ENCODE measurements at regions not wholly inside any gene's neighbourhood (a gene's known extent, or its start where the extent isn't known, plus 50 kb on each side); places are given as distances from the start of the nearest gene placed in this dataset.

GRCh38 chr1:14462851-14463250, 135.6 kb upstream of the KAZN start:
- Histone ChIP-seq H3K27me3 (ENCODE audit: insufficient read depth in 3 of 3, low read length in 2 of 3) (no peaks in the 10 kb centered on the region), H3K4me3 (no peak overlapping the region), H3K27ac (no peak overlapping the region), H3K9me3 (no peaks in the 10 kb centered on the region), H3K36me3 (ENCODE audit: insufficient read depth in 1 of 2, low read depth in 1 of 2) (no peaks in the 10 kb centered on the region), H3K4me1 (no peaks in the 10 kb centered on the region)
- TF ChIP-seq, protein P1, sequence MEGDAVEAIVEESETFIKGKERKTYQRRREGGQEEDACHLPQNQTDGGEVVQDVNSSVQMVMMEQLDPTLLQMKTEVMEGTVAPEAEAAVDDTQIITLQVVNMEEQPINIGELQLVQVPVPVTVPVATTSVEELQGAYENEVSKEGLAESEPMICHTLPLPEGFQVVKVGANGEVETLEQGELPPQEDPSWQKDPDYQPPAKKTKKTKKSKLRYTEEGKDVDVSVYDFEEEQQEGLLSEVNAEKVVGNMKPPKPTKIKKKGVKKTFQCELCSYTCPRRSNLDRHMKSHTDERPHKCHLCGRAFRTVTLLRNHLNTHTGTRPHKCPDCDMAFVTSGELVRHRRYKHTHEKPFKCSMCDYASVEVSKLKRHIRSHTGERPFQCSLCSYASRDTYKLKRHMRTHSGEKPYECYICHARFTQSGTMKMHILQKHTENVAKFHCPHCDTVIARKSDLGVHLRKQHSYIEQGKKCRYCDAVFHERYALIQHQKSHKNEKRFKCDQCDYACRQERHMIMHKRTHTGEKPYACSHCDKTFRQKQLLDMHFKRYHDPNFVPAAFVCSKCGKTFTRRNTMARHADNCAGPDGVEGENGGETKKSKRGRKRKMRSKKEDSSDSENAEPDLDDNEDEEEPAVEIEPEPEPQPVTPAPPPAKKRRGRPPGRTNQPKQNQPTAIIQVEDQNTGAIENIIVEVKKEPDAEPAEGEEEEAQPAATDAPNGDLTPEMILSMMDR (IDR thresholded peaks at IDR 0.05) = no peak
- WGBS, 3 donors = 89 to 92% (median 92%) methylated on average over 4 of the region's 4 CpGs
- intact Hi-C loops (cut with DNase I) = no loop called here
- DNase-seq (no peak), ATAC-seq (no peak)

DNA sequence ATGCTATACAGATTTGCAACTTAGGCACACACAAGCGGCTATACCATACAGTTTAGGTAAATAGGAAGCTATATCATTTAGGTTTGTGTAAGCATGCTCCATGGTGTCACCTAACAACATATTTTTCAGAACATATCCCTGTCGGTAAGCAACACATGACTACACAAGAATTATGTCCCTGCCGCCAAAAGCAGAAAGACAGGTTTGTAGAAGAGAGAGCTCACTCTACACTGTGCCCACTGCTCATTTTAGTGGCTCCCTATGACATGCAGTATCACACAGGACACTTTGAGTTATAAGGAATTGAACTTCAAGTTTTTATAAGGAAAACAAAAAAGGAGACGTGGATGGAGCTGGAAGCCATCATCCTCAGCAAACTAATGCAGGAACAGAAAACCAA, 132.5 kb upstream of the KAZN start:
- H3K9me3 ChIP-seq = no peaks in the 10 kb centered on the region
- intact Hi-C loops (cut with DNase I) = no loop called here

GRCh38 chr1:14467112-14467511, 131.4 kb upstream of the KAZN start:
- intact Hi-C loops (cut with DNase I) = no loop called here
- TF ChIP-seq, protein P1 (IDR thresholded peaks at IDR 0.05) = no peak
- H3K9me3 ChIP-seq = no peaks in the 10 kb centered on the region
- no peak overlapping the region for H3K27ac ChIP-seq
- H3K4me3 ChIP-seq = no peak overlapping the region
- no peaks in the 10 kb centered on the region for H3K36me3 ChIP-seq (ENCODE audit: insufficient read depth in 1 of 2, low read depth in 1 of 2)
- H3K27me3 ChIP-seq (ENCODE audit: insufficient read depth in 3 of 3, low read length in 2 of 3) = no peaks in the 10 kb centered on the region
- DNase-seq (no peak), ATAC-seq (no peak)
- no peaks in the 10 kb centered on the region for H3K4me1 ChIP-seq
- 91 to 95% (median 92%) methylated on average over 1 of the region's 1 CpG for WGBS, 3 donors

More for the DNA sequence above, 132.5 kb upstream of the KAZN start:
- WGBS, 3 donors = 71 to 83% (median 72%) methylated on average over 4 of the region's 4 CpGs
- Histone ChIP-seq H3K27ac (no peak overlapping the region), H3K36me3 (ENCODE audit: insufficient read depth in 1 of 2, low read depth in 1 of 2) (no peaks in the 10 kb centered on the region), H3K27me3 (ENCODE audit: insufficient read depth in 3 of 3, low read length in 2 of 3) (no peaks in the 10 kb centered on the region), H3K4me1 (no peaks in the 10 kb centered on the region), H3K4me3 (no peak overlapping the region)
- DNase-seq (no peak), ATAC-seq (no peak)
- TF ChIP-seq, protein P1 (IDR thresholded peaks at IDR 0.05) = no peak

DNA sequence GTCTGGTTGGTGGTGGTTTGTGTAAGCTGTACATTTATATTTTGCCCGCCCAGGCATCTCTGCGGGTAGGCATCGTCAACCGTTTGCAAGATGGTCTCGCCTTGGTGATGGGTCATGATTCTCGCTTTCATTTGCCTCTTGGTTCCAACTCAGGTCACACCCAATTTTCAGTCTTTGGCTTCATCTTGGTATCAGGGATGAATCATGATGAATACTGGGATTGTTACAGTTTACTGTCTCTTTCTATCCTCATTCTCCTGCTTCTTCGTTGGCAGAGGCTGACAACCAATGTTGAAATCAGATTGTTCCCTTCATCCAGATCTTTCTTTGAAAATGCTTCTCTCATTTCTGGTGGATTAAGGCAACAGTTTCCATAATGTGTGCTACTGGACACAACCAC, 129.7 kb upstream of the KAZN start:
- Histone ChIP-seq H3K27me3 (ENCODE audit: insufficient read depth in 3 of 3, low read length in 2 of 3) (no peaks in the 10 kb centered on the region), H3K4me1 (no peaks in the 10 kb centered on the region), H3K27ac (no peak overlapping the region), H3K9me3 (no peaks in the 10 kb centered on the region), H3K4me3 (no peak overlapping the region), H3K36me3 (ENCODE audit: insufficient read depth in 1 of 2, low read depth in 1 of 2) (no peaks in the 10 kb centered on the region)
- WGBS, 3 donors = 60 to 78% (median 73%) methylated on average over 7 of the region's 7 CpGs
- DNase-seq (no peak), ATAC-seq (no peak)
- TF ChIP-seq, protein P1 (IDR thresholded peaks at IDR 0.05) = no peak
- intact Hi-C loops (cut with DNase I) = no loop called here

DNA sequence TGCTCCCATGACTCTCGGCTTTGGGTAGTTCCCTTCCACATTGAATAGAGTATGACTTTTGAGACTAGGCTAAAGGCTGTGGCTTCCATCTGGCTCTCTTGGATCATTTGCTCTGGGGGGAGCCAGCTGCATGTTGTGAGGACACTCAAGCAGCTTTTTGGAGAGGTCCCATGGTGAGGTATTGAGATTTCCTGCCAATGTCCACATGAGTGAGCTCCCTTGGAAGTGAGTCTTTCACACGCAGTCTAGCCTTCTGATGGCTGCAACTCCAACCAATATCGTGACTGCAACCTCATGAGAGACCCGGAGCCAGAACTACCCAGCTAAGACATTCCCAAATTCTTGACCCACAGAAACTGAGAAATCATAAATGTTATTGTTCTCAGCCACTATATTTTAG, 127.7 kb upstream of the KAZN start:
- H3K36me3 ChIP-seq (ENCODE audit: insufficient read depth in 1 of 2, low read depth in 1 of 2) = no peaks in the 10 kb centered on the region
- H3K9me3 ChIP-seq = no peaks in the 10 kb centered on the region
- no peak overlapping the region for H3K27ac ChIP-seq
- H3K4me1 ChIP-seq = no peaks in the 10 kb centered on the region
- 79 to 89% (median 82%) methylated on average over 4 of the region's 4 CpGs for WGBS, 3 donors
- H3K27me3 ChIP-seq (ENCODE audit: insufficient read depth in 3 of 3, low read length in 2 of 3) = no peaks in the 10 kb centered on the region
- ATAC-seq = no peak
- DNase-seq = no peak
- intact Hi-C loops (cut with DNase I) = no loop called here
- no peak overlapping the region for H3K4me3 ChIP-seq
- TF ChIP-seq, protein P1 (IDR thresholded peaks at IDR 0.05) = no peak

Measured in psoas muscle (tissue), 7 donors.